HG03575 (cell line): ENCODE measurements at regions not wholly inside any gene's neighbourhood (a gene's known extent, or its start where the extent isn't known, plus 50 kb on each side); places are given as distances from the start of the nearest gene placed in this dataset.

Experiments
- ATAC-seq: cut with Tn5 transposase; IDR thresholded peaks from one replicate; pipeline ENCODE4 v1.9.1; 2021; ENCODE audit not compliant: unreplicated experiment, insufficient number of reproducible peaks, low FRiP score; ENCODE audit errors: extremely low read depth

DNA sequence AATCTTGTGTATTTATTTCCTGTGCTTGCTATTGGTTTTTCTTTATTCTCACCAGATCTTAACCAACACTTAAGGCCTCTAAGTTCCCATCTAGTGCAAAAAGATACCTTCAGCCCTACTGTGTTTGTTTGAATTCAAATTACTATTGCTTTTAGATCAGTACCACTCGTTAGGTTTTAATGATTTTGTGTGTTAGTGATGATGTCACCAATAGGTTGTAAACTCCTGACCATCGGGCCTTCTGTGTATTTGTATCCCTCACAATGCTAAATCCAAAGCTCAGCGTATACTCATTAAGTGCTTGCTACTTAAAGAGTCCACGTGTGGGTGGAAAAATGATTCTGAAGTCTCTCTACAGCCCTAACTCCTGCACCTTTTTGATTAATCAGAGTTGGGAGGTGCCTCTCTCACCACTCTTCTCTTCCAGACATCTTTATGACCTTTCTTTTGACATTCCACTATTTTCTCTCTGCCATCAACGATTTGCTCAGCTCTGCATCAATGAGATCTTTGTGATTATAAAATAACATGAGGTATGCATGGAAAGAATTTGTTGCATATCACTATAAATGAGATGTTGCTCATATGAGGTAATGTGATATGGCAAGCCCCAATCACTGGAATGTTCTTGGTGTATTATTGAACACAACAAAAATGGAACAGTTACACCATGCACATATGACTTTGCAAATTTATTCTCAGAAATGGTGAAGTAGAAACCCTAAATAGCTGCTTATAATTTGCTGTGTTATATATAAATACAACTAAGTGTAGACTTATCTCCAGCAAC lies 55.1 kb upstream of the LAMA2 start:
- no peak for ATAC-seq

DNA sequence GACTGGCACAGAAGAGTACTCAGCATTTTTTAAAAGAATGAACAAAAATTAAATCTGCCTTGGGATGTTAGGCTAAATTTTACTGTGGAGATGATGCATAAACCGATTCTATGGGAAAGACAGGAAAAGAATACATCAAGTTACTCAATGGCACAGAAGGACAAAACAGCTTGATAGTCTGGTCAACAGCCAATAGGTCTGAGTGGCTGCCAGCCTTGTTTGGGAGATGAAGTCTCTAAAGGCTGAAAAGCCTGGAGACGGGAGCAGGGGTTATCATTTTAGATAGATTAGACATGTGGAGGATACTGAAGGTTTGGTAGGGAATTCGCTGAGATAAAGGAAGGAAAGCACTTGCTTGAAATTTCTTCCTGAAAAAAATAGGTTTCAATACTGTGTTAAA lies 56.3 kb upstream of the LAMA2 start:
- ATAC-seq: no peak

DNA sequence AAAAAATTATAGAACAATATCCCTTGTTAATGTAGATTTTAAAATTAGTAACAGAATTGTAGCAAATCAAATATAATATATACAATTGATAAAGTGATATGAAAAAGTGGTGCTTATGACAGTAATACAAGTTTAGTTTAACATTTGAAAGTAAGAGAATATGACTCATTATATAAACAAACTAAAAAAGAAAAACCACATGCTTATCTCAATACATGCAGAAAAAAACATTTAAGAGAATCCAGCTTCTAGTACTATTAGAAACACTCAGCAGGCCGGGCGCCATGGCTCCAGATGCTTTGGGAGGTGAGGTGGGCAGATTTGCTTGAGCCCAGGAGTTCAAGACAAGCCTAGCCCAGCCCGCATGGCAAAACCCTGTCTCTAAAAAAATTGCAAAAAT lies 60.7 kb upstream of the LAMA2 start:
- no peak for ATAC-seq

DNA sequence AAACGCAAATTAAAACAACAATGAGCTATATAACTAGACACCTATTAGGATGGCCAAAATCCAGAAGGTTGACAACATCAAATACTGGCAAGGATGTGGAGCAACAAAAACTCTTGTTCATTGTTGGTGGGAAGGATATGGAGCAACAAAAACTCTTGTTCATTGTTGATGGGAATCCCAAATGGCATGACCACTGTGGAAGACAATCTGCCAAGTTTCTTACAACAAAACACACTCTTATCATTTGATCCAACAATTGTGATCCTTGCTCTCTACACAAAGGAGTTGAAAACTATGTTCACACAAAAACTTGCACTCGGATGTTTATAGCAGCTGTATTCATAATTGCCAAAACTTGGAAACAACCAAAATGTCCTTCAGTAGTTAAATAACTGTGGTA lies 61.8 kb upstream of the LAMA2 start:
- no peak for ATAC-seq

DNA sequence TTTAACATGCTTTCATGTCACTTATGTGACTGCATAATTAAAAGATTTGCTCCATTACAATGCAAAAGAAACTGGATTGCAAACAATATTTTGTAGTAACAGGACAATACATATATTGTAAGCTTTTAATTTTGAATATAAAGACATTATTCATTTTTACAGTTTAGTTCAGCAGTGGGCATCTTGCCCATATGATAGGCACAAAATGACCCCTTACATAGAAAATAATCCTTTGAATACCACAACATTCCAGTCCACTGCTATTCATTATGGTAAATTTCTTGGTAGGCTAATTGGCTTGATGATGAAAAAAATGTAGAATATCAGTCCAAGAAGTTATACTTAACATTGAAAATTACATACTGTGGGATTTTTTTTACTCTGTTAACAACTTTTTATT lies 74.1 kb upstream of the LAMA2 start:
- no peak for ATAC-seq

DNA sequence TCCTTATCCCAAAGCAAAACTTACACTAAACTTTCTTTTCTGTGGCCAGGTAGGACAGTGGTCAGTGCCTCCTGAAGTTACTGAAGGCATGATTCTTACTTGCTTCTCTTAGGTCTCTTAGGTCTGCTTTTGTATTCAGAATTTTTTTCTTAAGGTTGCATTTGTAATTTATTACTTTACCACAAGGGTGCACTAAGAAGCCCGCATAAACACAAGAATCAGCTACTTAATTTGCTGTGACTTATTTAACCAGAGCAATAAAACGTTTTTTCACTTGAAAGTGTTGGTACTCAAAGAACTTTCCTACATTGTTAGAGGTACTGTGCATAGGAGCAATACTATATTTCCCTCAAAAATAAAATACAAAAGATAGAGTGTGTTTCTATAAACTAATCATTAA lies 75.4 kb upstream of the LAMA2 start:
- ATAC-seq: no peak

DNA sequence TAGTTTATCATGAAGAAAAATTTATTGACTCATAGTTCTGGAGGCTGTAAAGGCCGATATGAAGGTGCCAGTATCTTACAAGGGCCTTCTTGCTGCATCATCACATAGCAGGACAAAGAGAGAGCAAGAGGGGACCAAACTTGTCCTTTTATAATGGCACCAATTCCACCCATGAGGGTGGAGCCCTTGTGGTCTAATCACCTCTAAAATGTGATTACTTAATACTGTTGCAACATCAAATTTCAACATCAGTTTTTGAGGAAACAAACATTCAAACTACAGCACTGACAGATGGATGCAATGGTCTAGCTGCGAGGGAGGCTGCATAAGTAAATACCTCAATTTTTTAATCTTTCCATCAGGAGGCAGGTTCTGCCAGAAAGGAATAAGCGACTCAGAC lies 76.7 kb upstream of the LAMA2 start:
- no peak for ATAC-seq

DNA sequence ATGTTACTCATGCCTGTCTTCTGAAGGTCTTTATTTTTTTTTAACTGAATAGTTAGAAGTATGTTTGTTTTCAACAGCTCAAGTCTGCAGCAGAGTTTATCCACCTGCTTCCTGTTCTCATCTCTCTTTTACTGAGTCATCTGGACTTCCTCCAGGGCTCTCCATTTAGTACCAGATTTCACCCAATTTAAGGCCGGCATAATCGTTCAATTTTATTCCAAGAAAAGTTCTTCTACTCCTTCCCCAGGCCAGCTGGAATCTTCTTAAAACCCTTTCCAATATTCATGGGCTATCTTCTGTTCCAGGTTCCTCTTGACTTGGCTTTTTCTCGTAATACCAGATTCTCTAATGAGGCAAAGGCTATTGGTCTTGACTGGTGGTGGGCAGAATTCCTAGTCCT lies 79.0 kb upstream of the LAMA2 start:
- no peak for ATAC-seq

DNA sequence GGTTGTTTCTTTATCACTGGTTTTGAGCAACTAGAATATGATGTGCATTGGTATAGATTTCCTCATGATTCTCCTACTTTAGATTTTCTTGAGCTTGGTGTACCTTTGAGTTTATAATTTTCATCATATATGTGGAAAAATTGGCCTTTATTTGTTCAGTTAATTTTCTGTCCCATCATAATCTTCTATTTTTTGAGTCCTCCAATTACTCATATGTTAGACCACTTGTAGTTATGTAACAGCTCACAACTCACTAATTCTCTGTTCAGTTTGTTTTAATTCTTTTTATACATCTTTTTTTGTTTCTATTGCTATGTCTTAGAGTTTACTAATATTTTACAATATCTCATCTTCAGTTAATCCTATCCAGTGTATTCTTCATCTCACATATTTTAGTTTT lies 81.3 kb upstream of the LAMA2 start:
- ATAC-seq: no peak

DNA sequence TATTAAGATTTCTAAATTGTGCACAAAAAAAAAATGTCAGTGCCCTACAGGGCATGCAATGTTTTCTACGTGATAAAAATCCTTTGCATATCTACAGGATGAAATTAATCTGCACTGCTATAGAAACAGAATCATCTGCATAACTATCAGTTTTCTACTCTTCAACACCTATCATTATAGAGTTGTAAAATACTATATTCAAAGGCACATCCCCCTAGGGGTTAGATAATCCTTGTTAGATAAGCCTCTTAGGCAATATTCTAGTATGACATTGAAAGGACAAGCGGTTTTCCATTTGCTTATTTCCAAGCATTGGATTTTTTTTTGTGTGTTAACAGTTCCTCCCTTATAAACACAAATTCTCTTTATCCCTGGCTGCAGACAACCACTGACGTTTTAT lies 98.7 kb upstream of the LAMA2 start:
- no peak for ATAC-seq

DNA sequence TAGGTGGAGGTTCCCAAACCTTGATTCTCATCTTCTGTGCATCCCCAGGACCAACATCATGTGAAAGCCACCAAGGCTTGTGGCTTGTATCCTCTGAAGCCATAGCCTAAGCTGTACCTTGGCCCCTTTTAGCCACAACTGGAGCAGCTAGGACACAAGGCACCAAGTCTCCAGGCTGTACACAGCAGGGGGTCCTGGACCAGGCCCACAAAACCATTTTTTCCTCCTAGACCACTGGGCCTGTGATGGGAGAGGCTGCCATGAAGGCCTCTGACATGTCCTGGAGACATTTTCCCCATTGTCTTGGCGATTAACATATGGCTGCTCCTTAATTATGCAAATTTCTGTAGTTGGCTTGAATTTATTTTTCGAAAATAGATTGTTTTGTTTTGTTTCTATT lies 114.8 kb upstream of the LAMA2 start:
- ATAC-seq: no peak

DNA sequence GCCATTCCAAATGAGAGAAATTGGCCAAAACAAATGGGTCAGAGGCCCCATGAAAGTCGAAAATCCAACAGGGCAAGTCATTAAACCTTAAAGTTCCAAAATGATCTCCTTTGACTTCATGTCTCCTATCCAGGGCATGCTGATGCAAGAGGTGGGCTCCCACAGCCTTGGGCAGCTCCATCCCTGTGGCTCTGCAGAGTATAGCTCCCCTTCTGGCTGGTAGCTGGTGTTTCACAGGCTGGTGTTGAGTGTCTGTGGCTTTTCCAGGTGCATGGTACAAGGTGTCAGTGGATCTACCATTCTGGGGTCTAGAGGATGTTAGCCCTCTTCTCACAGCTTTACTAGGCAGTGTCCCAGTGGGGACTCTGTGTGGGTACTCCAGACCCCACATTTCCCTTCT lies 115.2 kb upstream of the LAMA2 start:
- no peak for ATAC-seq

DNA sequence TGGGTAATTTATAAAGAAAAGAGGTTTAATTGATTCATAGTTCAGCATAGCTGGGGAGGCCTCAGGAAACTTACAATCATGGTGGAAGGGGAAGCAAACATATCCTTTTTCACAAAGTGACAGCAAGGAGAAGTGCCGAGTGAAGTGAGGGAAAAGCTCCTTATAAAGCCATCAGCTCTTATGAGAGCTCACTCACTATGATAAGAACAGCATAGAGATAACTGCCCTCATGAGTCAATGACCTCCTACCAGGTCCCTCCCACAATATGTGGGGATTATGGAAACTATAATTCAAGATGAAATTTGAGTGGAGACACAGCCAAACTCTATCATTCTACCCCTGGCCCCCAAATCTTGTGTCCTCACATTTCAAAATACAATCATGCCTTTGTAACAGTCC lies 115.8 kb upstream of the LAMA2 start:
- ATAC-seq: no peak

DNA sequence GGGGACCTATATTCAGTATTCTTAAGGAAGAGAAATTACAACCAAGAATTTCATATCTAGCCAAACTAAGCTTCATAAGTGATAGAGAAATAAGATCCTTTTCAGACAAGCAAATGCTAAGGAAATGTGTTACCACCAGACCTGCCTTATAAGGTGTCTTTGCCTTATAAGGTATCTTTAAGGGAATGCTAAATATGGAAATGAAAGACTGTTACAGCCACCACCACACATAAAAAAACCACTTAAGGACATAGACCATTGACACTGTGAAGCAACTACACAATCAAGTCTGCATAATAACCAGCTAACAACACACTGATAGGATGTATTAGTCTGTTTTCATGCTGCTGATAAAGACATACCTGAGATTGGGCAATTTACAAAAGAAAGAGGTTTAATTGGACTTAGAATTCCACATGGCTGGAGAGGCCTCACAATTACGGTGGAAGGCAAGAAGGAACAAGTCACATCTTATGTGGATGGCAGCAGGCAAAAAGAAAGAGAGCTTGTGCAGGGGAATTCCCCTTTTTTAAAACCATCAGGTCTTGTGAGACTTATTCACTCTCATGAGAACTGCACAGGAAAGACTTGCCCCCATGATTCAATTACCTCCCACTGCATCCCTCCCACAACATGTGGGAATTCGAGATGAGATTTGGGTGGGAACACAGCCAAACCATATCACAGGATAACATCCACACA lies 119.2 kb upstream of the LAMA2 start:
- no peak for ATAC-seq

DNA sequence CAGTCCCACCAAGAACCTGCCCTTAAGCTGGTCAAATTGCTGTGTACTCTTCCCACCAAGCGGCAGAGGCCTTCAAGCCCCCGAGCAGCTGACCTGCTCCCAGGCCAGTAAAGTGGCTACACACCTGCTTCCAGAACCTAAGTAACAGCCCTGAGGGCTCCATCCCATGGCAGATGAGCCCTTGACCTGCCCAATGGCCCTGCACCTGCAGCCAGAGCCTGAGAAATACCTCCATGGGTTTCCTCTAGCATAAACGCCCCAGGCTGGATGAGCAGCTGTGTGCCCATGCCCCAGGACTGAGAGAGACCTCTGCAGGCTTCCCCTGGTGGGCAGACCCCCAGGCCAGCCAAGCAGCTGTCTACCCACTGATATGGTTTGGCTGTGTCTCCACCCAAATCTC lies 123.0 kb upstream of the LAMA2 start:
- no peak for ATAC-seq

DNA sequence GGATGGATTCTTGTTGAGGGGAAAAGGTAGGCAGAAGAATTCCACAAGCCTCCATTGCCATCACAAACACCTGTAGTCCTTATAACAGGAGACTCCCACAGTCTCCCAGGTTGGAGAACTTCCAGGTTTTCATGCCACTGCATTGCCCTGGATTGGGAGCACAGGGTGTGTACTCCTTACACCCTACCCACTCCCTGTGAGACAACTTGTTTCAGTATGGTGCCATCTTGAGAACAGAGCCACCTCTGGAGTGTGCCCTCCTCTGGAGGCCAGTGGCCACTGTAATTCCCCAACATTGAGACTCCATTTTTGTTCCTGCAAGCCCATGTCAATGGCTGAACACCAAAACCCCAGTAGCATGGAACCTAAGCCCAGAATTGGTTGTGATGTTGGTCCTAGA lies 123.5 kb upstream of the LAMA2 start:
- ATAC-seq: no peak

DNA sequence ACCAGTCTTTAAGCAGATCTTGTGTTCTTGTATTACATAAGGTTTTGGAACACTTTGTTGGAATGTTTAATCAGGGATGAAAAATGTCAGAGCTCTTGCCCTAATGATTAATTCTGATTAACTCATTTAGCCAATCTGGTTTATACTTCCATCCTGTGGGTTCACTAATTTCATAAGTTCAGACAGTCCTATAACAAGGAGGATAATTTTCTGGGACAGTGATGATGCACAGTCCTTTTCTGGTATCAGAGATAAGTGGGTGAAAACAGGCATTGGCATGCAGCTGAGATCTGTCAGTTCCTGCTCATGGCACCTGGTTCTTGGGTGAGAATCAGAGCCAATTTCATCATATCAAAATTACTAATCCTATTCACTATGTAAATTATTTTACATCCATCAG lies 125.0 kb upstream of the LAMA2 start:
- no peak for ATAC-seq

DNA sequence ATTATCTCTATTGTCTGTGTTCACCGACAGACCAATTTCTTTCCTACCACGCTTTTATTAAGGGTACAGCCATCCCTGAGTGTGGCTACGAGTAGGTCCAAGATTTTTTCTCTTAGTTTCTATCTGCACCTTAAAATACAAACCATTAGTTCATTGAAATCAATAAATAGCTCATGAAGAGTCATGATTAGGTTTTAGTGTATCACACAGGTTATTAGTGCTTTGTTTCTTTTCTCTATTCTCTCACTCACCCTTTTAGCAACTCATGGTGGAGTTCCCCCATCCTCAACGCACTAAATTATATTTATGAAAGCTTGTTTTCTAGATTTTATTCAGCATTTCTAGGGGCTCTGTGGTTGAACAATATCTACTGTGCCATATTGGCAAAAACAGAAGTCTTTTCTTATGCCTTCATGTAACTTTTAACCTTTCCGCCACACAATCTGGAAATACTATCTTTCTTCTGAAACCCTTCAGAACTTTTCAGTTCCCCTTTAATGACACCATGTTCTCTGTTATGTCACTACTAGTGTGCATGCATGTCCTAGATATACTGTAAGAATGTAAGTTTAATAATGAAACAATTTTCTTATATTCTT lies 128.2 kb upstream of the LAMA2 start:
- peak; percentile 98 for ATAC-seq

DNA sequence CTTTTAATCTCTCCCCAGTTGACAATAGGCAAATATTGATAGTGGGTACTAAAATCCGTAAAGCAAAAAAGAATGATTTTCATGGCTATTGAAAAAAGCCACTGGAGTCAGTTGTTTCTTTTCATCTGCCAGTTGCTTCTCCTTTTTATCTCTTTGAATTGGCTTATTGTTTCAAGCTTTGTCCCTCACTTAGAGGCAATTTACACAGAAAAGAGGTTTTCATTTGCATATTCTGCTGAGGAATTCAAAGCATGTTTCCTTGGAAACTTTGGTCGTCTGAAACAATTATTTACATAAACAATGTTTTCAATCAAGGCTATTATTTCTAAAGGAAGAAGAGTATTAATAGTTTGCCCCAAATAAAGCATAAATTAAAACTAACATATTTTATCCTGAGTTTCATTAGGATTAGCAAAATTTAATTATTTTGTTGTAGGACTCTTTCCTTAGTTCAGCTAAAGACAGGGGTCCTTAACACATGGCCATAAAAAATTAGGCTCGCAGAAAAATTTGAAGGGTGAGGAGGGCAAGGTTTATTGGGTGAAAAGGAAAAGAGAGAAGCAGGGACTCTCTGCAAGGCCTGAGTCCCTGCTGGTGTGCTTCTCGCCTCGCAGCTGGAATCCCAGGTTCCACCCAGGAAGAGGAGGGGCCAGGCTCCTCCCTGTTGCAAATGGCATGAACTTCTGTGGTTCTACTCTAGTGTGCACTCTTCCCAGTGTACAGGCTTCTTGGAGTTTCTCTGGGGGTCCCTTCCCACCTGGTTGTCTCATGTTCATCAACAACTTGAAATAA lies 138.8 kb upstream of the LAMA2 start:
- no peak for ATAC-seq

DNA sequence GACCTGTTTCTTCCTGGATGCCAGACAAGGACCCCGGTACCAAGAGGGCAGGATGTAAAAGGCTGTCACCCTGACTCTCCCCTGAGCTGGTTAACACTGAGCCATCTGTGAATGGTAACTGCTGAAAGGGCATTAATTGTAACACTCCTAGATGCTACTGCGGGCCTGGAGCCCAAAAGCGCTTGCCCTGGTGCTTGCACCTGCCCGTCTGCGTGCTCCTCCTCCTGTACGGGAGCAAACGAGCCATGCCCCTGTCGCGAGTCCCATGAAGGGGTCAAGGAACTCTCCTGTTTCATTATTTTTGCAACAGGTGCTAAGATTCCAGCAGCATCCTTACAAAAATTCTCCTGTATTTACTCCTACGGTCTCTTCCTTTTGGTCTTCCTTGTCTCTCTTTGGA lies 140.0 kb upstream of the LAMA2 start:
- ATAC-seq: no peak
